Pancreas (tissue), 10 donors: ENCODE measurements at regions not wholly inside any gene's neighbourhood (a gene's known extent, or its start where the extent isn't known, plus 50 kb on each side); places are given as distances from the start of the nearest gene placed in this dataset.

Experiments
- ATAC-seq, 4 donors: fragments of 200-7000 bp; cut with Tn5 transposase; one replicate each; pipeline versions ENCODE4 v1.8.0 to v1.9.1; 2020; ENCODE audit warnings: mild to moderate bottlenecking in 4 of 4, moderate library complexity in 4 of 4
- DNase-seq, 6 donors: peaks; one replicate each; pipeline ENCODE4 v3.0.0-alpha.2; 2020
- FAIRE-seq: peaks from 2 replicates; lab custom pipeline; 2012; peaks lifted over from hg19 to GRCh38; lab: Jason Lieb, UNC
- H3K27ac ChIP-seq, 4 donors: fragments of 200-600 bp; sonication (generic); 1 replicate in 3 of 4; 2 replicates in 1 of 4; pipeline versions ENCODE4 v1.5.0 to v1.8.0; 2020
- H3K27me3 ChIP-seq, 4 donors: fragments of 200-600 bp; one replicate each; pipeline ENCODE4 v1.8.0; 2021
- H3K36me3 ChIP-seq, 3 donors: fragments of 200-600 bp; sonication (generic) in 1 of 3; one replicate each; pipeline versions ENCODE4 v1.5.0 to v1.8.0; 2020 to 2021
- H3K4me1 ChIP-seq, 3 donors: fragments of 200-600 bp; one replicate each; pipeline ENCODE4 v1.8.0; 2021
- H3K4me3 ChIP-seq, 4 donors: fragments of 200-600 bp; sonication (generic) in 2 of 4; one replicate each; pipeline versions ENCODE4 v1.5.0 to v1.8.0; 2020 to 2021
- H3K9me3 ChIP-seq, 4 donors: fragments of 200-600 bp; one replicate each; pipeline ENCODE4 v1.8.0; 2021
- CTCF ChIP-seq, 4 donors: fragments of 200-600 bp; sonication (generic) in 3 of 4; IDR thresholded peaks; one replicate each; pipeline versions ENCODE4 v1.5.0 to v1.8.0; 2021; ENCODE audit warnings: antibody characterized with exemption in 4 of 4
- WGBS, 2 donors: extraction: QIAGEN DNeasy Blood & Tissue Kit; methylation state at CpG; one replicate each; pipeline ENCODE4 v1.1.7; 2013; 5-methylcytosine and 5-hydroxymethylcytosine counted together
- intact Hi-C, 3 donors: fragments of 100-400 bp; cut with DNase I; formaldehyde crosslinking; loops; one replicate each; pipeline versions ENCODE4 v1.11.1 to v1.14.2; 2022
- donor health status: healthy with polysubstance abuse.
- donor health status: DM: no; HTN: no; CAD: no; lungs with moderate emphysema.
- donor health status: DM: no; HTN: no; CAD: no.
- donor health status: control.
- donor health status: control.
- donor health status: Bipolar disorder and iron deficiency.
- donor health status: DM: yes; HTN: yes; CAD: no.
- donor health status: DM: no; HTN: no; CAD: no.
- donor health status: DM: no; HTN: no; CAD: no.
- donor health status: DM: yes; HTN: yes; CAD: no.

GRCh38 chr20:55746723-55747122 is 258.6 kb downstream of the CBLN4 start:
- no peak overlapping the region for H3K27ac ChIP-seq
- H3K4me3 ChIP-seq: no peak overlapping the region
- 54 to 63% methylated on average over 1 of the region's 1 CpG for WGBS, 2 donors
- intact Hi-C loops: no loop called here
- no peaks in the 10 kb centered on the region for H3K36me3 ChIP-seq
- TF ChIP-seq CTCF (IDR thresholded peaks at IDR 0.05): no peak
- H3K27me3 ChIP-seq: no peaks in the 10 kb centered on the region
- no peaks in the 10 kb centered on the region for H3K9me3 ChIP-seq
- no peaks in the 10 kb centered on the region for H3K4me1 ChIP-seq
- DNase-seq (no peak), FAIRE-seq (no peak), ATAC-seq (no peak)

GRCh38 chr20:55745840-55746239 is 259.5 kb downstream of the CBLN4 start:
- no peak for DNase-seq
- Histone ChIP-seq H3K9me3 (no peaks in the 10 kb centered on the region), H3K4me3 (no peak overlapping the region), H3K27me3 (no peaks in the 10 kb centered on the region), H3K4me1 (no peaks in the 10 kb centered on the region), H3K27ac (no peak overlapping the region), H3K36me3 (no peaks in the 10 kb centered on the region)
- no peak for ATAC-seq
- TF ChIP-seq CTCF (IDR thresholded peaks at IDR 0.05): no peak
- WGBS, 2 donors: 45% methylated on average over 1 of the region's 1 CpG
- intact Hi-C loops: no loop called here
- FAIRE-seq: no peak

GRCh38 chr20:55744896-55745295 is 260.4 kb downstream of the CBLN4 start:
- ATAC-seq: no peak
- no peak overlapping the region for H3K27ac ChIP-seq
- H3K9me3 ChIP-seq: no peaks in the 10 kb centered on the region
- no peak overlapping the region for H3K4me3 ChIP-seq
- intact Hi-C loops: no loop called here
- H3K36me3 ChIP-seq: no peaks in the 10 kb centered on the region
- WGBS, 2 donors: 68 to 72% methylated on average over 10 of the region's 10 CpGs
- no peaks in the 10 kb centered on the region for H3K4me1 ChIP-seq
- no peak for DNase-seq
- no peaks in the 10 kb centered on the region for H3K27me3 ChIP-seq
- FAIRE-seq: no peak
- no peak for TF ChIP-seq CTCF (IDR thresholded peaks at IDR 0.05)

- TF ChIP-seq CTCF (IDR thresholded peaks at IDR 0.05): no peak
- no peak overlapping the region for H3K27ac ChIP-seq
- no peaks in the 10 kb centered on the region for H3K27me3 ChIP-seq
- intact Hi-C loops: no loop called here
- ATAC-seq: no peak
- H3K4me3 ChIP-seq: no peak overlapping the region
- DNase-seq: no peak
- H3K9me3 ChIP-seq: no peaks in the 10 kb centered on the region
- WGBS, 2 donors: 60 to 71% methylated on average over 3 of the region's 3 CpGs
- H3K36me3 ChIP-seq: no peaks in the 10 kb centered on the region
- no peak for FAIRE-seq
- no peaks in the 10 kb centered on the region for H3K4me1 ChIP-seq
These were observed 263.5 kb downstream of the CBLN4 start for GRCh38 chr20:55741801-55742200.

GRCh38 chr20:55740076-55740475 is 265.2 kb downstream of the CBLN4 start:
- Histone ChIP-seq H3K4me3 (no peak overlapping the region), H3K27ac (no peak overlapping the region), H3K9me3 (no peaks in the 10 kb centered on the region), H3K4me1 (no peaks in the 10 kb centered on the region), H3K36me3 (no peaks in the 10 kb centered on the region), H3K27me3 (no peaks in the 10 kb centered on the region)
- FAIRE-seq: no peak
- intact Hi-C loops: no loop called here
- TF ChIP-seq CTCF (IDR thresholded peaks at IDR 0.05): no peak
- 64 to 76% methylated on average over 8 of the region's 8 CpGs for WGBS, 2 donors
- no peak for DNase-seq
- no peak for ATAC-seq
